ENCODE measurements at regions not wholly inside any gene's neighbourhood (a gene's known extent, or its start where the extent isn't known, plus 50 kb on each side); places are given as distances from the start of the nearest gene placed in this dataset.

GRCh38 chr5:87560528-87560927 is 147.8 kb upstream of the CCNH start:
- ATAC-seq (no peak), FAIRE-seq (no peak), DNase-seq (ENCODE audit: extremely low read depth in 1 of 4, low spot score in 3 of 4) (no peak)
- H2AFZ ChIP-seq (ENCODE audit: low read depth, low read length): no peak overlapping the region
- H3K4me1 ChIP-seq (replicated peaks in 1 of 2; ENCODE audit: control insufficient read depth in 2 of 2, insufficient read depth in 2 of 2, low read length in 2 of 2): no peaks in the 10 kb centered on the region
- H3K36me3 ChIP-seq (ENCODE audit: control insufficient read depth, insufficient read depth, low read length): no peaks in the 10 kb centered on the region
- intact Hi-C loops (cut with micrococcal nuclease) (no loop called here), in situ Hi-C loops (cut with MboI) (no loop called here)
- no TSS peak for BruUV-seq (replicated peaks)
- H3K27me3 ChIP-seq (ENCODE audit: control insufficient read depth in 2 of 2, insufficient read depth in 2 of 2, low read length in 2 of 2): no peaks in the 10 kb centered on the region
- ChIA-PET POLR2A (no interaction called here), CTCF (ENCODE audit: low intra/inter-chr PET ratio) (no interaction called here)
- H3K9me1 ChIP-seq (ENCODE audit: control insufficient read depth, insufficient read depth, low read length): no peaks in the 10 kb centered on the region
- H3K79me2 ChIP-seq (ENCODE audit: control insufficient read depth, insufficient read depth, low read length): no peaks in the 10 kb centered on the region
- no peak for TF ChIP-seq GTF2F1 (IDR thresholded peaks at IDR 0.05; ENCODE audit: low read depth, low read length)
- TF ChIP-seq KHSRP (IDR thresholded peaks at IDR 0.05): no peak
- no peak for TF ChIP-seq SMAD2 (IDR thresholded peaks at IDR 0.05; ENCODE audit: low read depth, low read length)
- TF ChIP-seq CREB3 (tag; conservative IDR thresholded peaks at IDR 0.05; ENCODE audit: low read depth): no peak
- no peak for TF ChIP-seq ARHGAP35 (IDR thresholded peaks at IDR 0.05; ENCODE audit: partially characterized antibody)
- TF ChIP-seq NELFE (IDR thresholded peaks at IDR 0.05; ENCODE audit: insufficient read depth, insufficient read length): no peak
- no peak for TF ChIP-seq MBD2 (IDR thresholded peaks at IDR 0.05; ENCODE audit: borderline replicate concordance, low read depth)
- TF ChIP-seq SMARCE1 (IDR thresholded peaks at IDR 0.05): no peak
- TF ChIP-seq ZNF766 (CRISPR knock-in tag; conservative IDR thresholded peaks at IDR 0.05): no peak
- TF ChIP-seq MAZ (CRISPR knock-in tag; conservative IDR thresholded peaks at IDR 0.05 in 1 of 2, IDR thresholded peaks at IDR 0.05 in 1 of 2): no peak
- TF ChIP-seq MCM2 (IDR thresholded peaks at IDR 0.05; ENCODE audit: low read depth): no peak
- no peak for TF ChIP-seq HMG20B (CRISPR knock-in tag; IDR thresholded peaks at IDR 0.05)
- no peak for TF ChIP-seq ZKSCAN8 (CRISPR knock-in tag; IDR thresholded peaks at IDR 0.05)
- TF ChIP-seq ELF4 (CRISPR knock-in tag; IDR thresholded peaks at IDR 0.05): no peak
- TF ChIP-seq BRCA1 (IDR thresholded peaks at IDR 0.05): no peak
- TF ChIP-seq BRCA1 (CRISPR knock-in tag; IDR thresholded peaks at IDR 0.05): no peak
- TF ChIP-seq FOXK1 (CRISPR knock-in tag; IDR thresholded peaks at IDR 0.05; ENCODE audit: borderline replicate concordance): no peak
- TF ChIP-seq JUN (IDR thresholded peaks at IDR 0.05; ENCODE audit: borderline replicate concordance, low read depth, low read length): no peak
- TF ChIP-seq JUN (CRISPR knock-in tag; IDR thresholded peaks at IDR 0.05; ENCODE audit: borderline replicate concordance): no peak
- TF ChIP-seq RBM39 (optimal IDR thresholded peaks at IDR 0.05; ENCODE audit: low read depth, low read length): no peak
- no peak for TF ChIP-seq ZMIZ1 (IDR thresholded peaks at IDR 0.05; ENCODE audit: low read depth in 2 of 2, low read length in 2 of 2)
- no peaks in the 10 kb centered on the region for H4K20me1 ChIP-seq (replicated peaks; ENCODE audit: control insufficient read depth, insufficient read depth, low read length)
- no peak overlapping the region for H3K4me2 ChIP-seq (ENCODE audit: insufficient read depth, low read length)
- no peaks in the 10 kb centered on the region for H3K9me3 ChIP-seq (replicated peaks; ENCODE audit: control insufficient read depth, insufficient read depth, low read depth, low read length)
- H3K27ac ChIP-seq (ENCODE audit: extremely low read depth, low read depth, low read length): no peak overlapping the region
- H3K4me3 ChIP-seq: no peak overlapping the region
- 3% methylated on average over 2 of the region's 2 CpGs for WGBS (ENCODE audit: insufficient coverage, low coverage, missing lambda C conversion rate)
- no peak overlapping the region for H3K9ac ChIP-seq (ENCODE audit: insufficient read depth in 1 of 2, low read depth in 2 of 2, low read length in 2 of 2)

Data from K562 (cell line).